OCI-LY1 (cell line): ENCODE measurements at regions not wholly inside any gene's neighbourhood (a gene's known extent, or its start where the extent isn't known, plus 50 kb on each side); places are given as distances from the start of the nearest gene placed in this dataset.

Source experiments
- H2AFZ ChIP-seq: fragments of 200-600 bp; sonication (generic), shearing (Covaris generic); 2 replicates; pipeline ENCODE4 v1.6.0; 2014; ENCODE audit warnings: antibody characterized with exemption, mild to moderate bottlenecking, low read length
- H3F3A ChIP-seq: fragments of 200-600 bp; sonication (generic), shearing (Covaris generic); 2 replicates; pipeline ENCODE4 v1.6.0; 2014; ENCODE audit warnings: mild to moderate bottlenecking, antibody characterized with exemption, low read length, moderate library complexity; ENCODE audit not compliant: insufficient read depth
- H3K27ac ChIP-seq: fragments of 200-600 bp; sonication (generic); 2 replicates; pipeline ENCODE4 v1.5.1; 2014; ENCODE audit warnings: low read length, mixed run types, mild to moderate bottlenecking, low read depth; ENCODE audit not compliant: poor library complexity, severe bottlenecking
- H3K27me3 ChIP-seq: fragments of 200-600 bp; sonication (generic); 2 replicates; pipeline ENCODE4 v1.6.0; 2014; ENCODE audit warnings: antibody characterized with exemption, mild to moderate bottlenecking, low read length, moderate library complexity; ENCODE audit not compliant: insufficient read depth
- H3K36me3 ChIP-seq: fragments of 200-600 bp; sonication (generic); 2 replicates; pipeline ENCODE4 v1.6.1; 2014; ENCODE audit warnings: mild to moderate bottlenecking, antibody characterized with exemption, low read length, moderate library complexity, mixed read lengths; ENCODE audit not compliant: insufficient read depth
- H3K4me1 ChIP-seq: fragments of 200-600 bp; sonication (generic); 2 replicates; pipeline ENCODE4 v1.5.1; 2014; ENCODE audit warnings: mild to moderate bottlenecking, low read length, moderate library complexity; ENCODE audit not compliant: insufficient read depth, severe bottlenecking
- H3K4me2 ChIP-seq: fragments of 200-600 bp; sonication (generic), shearing (Covaris generic); 2 replicates; pipeline ENCODE4 v1.6.1; 2014; ENCODE audit warnings: low read length
- H3K4me3 ChIP-seq: fragments of 200-600 bp; sonication (generic); 2 replicates; pipeline ENCODE4 v1.5.1; 2014; ENCODE audit warnings: low read length, low read depth, mild to moderate bottlenecking, mixed read lengths; ENCODE audit not compliant: poor library complexity, severe bottlenecking
- H3K79me2 ChIP-seq: fragments of 200-600 bp; shearing (Covaris generic); 2 replicates; pipeline ENCODE4 v1.6.1; 2016; ENCODE audit warnings: mixed run types, low read length, mixed read lengths; ENCODE audit not compliant: insufficient read depth
- H3K9ac ChIP-seq: fragments of 200-600 bp; sonication (generic), shearing (Covaris generic); 2 replicates; pipeline ENCODE4 v1.6.1; 2014; ENCODE audit warnings: mild to moderate bottlenecking, low read length, mixed read lengths
- H3K9me2 ChIP-seq: fragments of 200-600 bp; sonication (generic), shearing (Covaris generic); 2 replicates; pipeline ENCODE4 v1.6.1; 2014; ENCODE audit warnings: low read depth, mild to moderate bottlenecking, low read length, mixed read lengths
- H3K9me3 ChIP-seq: fragments of 200-600 bp; shearing (Covaris generic); 2 replicates; pipeline ENCODE4 v1.6.1; 2014; ENCODE audit warnings: low read length, mixed read lengths
- H4K20me1 ChIP-seq: fragments of 200-600 bp; sonication (generic), shearing (Covaris generic); 2 replicates; pipeline ENCODE4 v1.6.0; 2016; ENCODE audit warnings: mild to moderate bottlenecking, low read length; ENCODE audit not compliant: insufficient read depth
- EZH2 ChIP-seq: fragments of 200-600 bp; sonication (generic), shearing (Covaris generic); IDR thresholded peaks from 2 replicates; pipeline ENCODE4 v1.8.0; 2017; ENCODE audit warnings: borderline replicate concordance, mixed run types, mild to moderate bottlenecking, antibody characterized with exemption, low read length, moderate library complexity, mixed read lengths
- TF ChIP-seq, protein P1 (sequence below): fragments of 200-600 bp; sonication (generic), shearing (Covaris generic); IDR thresholded peaks from 2 replicates; pipeline ENCODE4 v1.5.1; 2017; ENCODE audit warnings: mild to moderate bottlenecking, antibody characterized with exemption, low read length, moderate library complexity, mixed read lengths

DNA sequence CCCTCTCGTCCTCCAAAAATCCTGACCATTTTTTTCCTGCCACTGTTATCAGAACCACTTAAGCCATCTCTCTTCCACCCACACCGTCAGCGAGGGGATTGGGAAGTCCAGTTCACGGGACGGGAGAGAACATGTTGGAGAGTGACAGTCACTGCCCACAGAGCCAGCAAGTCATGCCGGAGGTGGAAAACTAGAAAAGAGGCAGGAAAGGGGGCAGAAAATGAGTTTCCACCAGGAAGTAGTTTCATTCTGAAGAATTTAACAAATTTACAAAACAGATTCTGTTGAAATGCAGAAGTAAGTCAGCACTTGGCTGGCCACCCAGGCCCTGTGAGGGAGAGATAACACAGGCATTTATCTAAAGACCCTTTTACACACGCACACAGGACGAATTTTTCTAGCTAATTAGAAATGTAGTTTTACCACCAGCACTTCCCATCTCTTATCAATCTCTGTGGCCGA is 431.3 kb downstream of the TSN start:
- H3K27me3 ChIP-seq = no peaks in the 10 kb centered on the region
- H3K4me3 ChIP-seq = no peak overlapping the region
- no peak for TF ChIP-seq EZH2
- peaks cover 7% of the 10 kb centered on the region; the same call in 1 of the 2 replicates for H3K36me3 ChIP-seq
- no peak overlapping the region for H3K27ac ChIP-seq
- H3K9ac ChIP-seq = no peak overlapping the region
- no peaks in the 10 kb centered on the region for H4K20me1 ChIP-seq
- no peaks in the 10 kb centered on the region for H3K79me2 ChIP-seq
- no peaks in the 10 kb centered on the region for H3K9me2 ChIP-seq
- no peak overlapping the region for H2AFZ ChIP-seq
- no peaks in the 10 kb centered on the region for H3K4me1 ChIP-seq
- no peak overlapping the region for H3K4me2 ChIP-seq
- no peaks in the 10 kb centered on the region for H3F3A ChIP-seq
- no peaks in the 10 kb centered on the region for H3K9me3 ChIP-seq

DNA sequence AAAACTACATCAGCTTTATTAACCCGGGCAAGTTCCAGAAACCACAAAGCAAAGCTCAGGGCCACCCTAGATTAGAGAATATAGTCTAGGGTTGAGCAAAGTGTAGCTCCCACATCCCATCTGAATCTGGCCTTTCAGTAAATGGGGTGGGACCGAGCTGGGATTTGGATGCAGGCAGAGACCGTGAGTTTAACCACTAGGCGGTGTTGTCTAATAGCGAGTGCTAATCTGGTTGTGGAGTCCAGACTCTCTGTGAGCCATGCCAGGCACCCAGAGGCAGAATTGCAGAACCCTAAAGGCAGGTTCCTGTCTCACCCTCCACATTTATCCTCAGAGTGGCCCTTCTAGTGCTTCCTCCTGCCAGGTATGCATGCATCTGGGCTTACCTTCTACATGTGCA is 435.9 kb downstream of the TSN start:
- H3K4me1 ChIP-seq = no peaks in the 10 kb centered on the region
- no peak overlapping the region for H2AFZ ChIP-seq
- H3K9me2 ChIP-seq = no peaks in the 10 kb centered on the region
- no peak for TF ChIP-seq EZH2
- TF ChIP-seq, protein P1, sequence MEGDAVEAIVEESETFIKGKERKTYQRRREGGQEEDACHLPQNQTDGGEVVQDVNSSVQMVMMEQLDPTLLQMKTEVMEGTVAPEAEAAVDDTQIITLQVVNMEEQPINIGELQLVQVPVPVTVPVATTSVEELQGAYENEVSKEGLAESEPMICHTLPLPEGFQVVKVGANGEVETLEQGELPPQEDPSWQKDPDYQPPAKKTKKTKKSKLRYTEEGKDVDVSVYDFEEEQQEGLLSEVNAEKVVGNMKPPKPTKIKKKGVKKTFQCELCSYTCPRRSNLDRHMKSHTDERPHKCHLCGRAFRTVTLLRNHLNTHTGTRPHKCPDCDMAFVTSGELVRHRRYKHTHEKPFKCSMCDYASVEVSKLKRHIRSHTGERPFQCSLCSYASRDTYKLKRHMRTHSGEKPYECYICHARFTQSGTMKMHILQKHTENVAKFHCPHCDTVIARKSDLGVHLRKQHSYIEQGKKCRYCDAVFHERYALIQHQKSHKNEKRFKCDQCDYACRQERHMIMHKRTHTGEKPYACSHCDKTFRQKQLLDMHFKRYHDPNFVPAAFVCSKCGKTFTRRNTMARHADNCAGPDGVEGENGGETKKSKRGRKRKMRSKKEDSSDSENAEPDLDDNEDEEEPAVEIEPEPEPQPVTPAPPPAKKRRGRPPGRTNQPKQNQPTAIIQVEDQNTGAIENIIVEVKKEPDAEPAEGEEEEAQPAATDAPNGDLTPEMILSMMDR = peak; percentile 77
- H3K9me3 ChIP-seq = no peaks in the 10 kb centered on the region
- H3K9ac ChIP-seq = no peak overlapping the region
- no peaks in the 10 kb centered on the region for H3F3A ChIP-seq
- H3K27ac ChIP-seq = no peak overlapping the region
- H3K27me3 ChIP-seq = no peaks in the 10 kb centered on the region
- H3K79me2 ChIP-seq = no peaks in the 10 kb centered on the region
- H3K4me2 ChIP-seq = no peak overlapping the region
- no peaks in the 10 kb centered on the region for H3K36me3 ChIP-seq
- H3K4me3 ChIP-seq = no peak overlapping the region
- H4K20me1 ChIP-seq = no peaks in the 10 kb centered on the region

DNA sequence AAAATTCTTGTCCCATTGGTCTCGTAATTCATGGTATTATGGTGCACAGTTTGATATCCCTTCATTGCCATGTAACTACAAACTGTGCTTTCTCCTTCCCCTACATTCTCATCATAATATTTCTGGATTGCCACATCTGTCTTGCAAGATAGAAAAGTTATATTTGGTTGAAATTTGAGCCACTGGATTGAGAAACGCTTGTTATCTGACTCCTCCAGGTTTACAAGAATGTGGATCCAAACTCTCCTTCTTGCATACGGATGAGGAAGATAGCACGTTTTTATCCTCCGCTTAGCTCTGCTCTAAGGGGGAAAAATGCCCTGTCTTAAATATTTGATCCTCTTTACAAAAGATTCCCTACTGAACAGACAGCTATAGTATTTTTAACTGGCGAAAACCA is 438.2 kb downstream of the TSN start:
- Histone ChIP-seq H3K36me3 (no peaks in the 10 kb centered on the region), H3K27me3 (no peaks in the 10 kb centered on the region), H4K20me1 (no peaks in the 10 kb centered on the region), H3K9me3 (no peaks in the 10 kb centered on the region), H3K4me1 (no peaks in the 10 kb centered on the region), H3K27ac (no peak overlapping the region), H3K9ac (no peak overlapping the region), H3F3A (no peaks in the 10 kb centered on the region), H2AFZ (no peak overlapping the region), H3K4me3 (no peak overlapping the region), H3K79me2 (no peaks in the 10 kb centered on the region), H3K4me2 (no peak overlapping the region), H3K9me2 (no peaks in the 10 kb centered on the region)
- no peak for TF ChIP-seq EZH2
- TF ChIP-seq, protein P1 = no peak

DNA sequence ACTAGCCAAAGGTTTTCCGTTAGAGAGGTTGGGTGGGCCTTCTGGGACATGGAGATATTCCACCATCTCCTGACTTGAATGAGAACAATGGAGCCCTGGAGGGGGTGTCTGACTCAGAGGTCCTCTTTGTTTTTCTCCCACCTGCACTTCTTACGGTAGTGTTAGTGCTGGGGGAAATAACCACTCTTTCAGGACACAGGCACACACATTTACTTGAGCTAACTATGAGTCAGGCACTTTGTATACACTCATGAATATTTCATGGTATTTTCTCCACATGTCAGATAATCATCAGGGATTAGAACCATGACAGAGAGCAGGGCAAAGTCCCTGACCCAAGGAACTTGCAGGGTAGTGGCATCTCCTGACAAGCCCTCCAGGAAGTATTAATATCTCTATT is 439.1 kb downstream of the TSN start:
- H3K27me3 ChIP-seq = no peaks in the 10 kb centered on the region
- no peaks in the 10 kb centered on the region for H3K79me2 ChIP-seq
- H4K20me1 ChIP-seq = no peaks in the 10 kb centered on the region
- no peak overlapping the region for H2AFZ ChIP-seq
- no peak overlapping the region for H3K27ac ChIP-seq
- no peaks in the 10 kb centered on the region for H3K4me1 ChIP-seq
- H3K4me3 ChIP-seq = no peak overlapping the region
- H3F3A ChIP-seq = no peaks in the 10 kb centered on the region
- no peak overlapping the region for H3K9ac ChIP-seq
- H3K9me2 ChIP-seq = no peaks in the 10 kb centered on the region
- H3K4me2 ChIP-seq = no peak overlapping the region
- H3K36me3 ChIP-seq = no peaks in the 10 kb centered on the region
- H3K9me3 ChIP-seq = no peaks in the 10 kb centered on the region
- no peak for TF ChIP-seq EZH2
- TF ChIP-seq, protein P1 = no peak
